ENCODE measurements at regions not wholly inside any gene's neighbourhood (a gene's known extent, or its start where the extent isn't known, plus 50 kb on each side); places are given as distances from the start of the nearest gene placed in this dataset.

DNA sequence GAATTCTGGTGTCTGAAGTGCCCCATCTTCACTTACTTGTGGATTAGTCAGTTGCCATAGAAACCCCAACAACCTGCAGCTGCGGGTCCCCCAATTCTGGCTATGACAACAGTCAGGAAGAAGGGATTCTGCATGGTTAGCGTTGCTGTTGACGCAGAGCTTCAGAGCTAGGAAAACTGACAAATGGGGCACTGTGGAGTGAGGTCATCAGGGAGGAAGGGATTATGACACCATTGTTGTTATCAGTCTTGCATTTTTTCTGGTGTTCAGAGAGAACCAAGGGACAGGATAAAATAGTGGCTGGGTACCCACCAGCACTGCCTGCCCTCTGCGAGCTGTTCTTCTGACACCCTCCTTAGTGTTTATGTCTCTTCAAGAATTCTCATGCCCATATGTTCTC, 367.7 kb upstream of the ARRDC4 start:
- no peaks in the 10 kb centered on the region for H3K9me3 ChIP-seq (replicated peaks; ENCODE audit: insufficient read depth, low read length)
- H3K4me2 ChIP-seq (ENCODE audit: low read depth, low read length) = no peak overlapping the region
- no peaks in the 10 kb centered on the region for H3K27me3 ChIP-seq (replicated peaks; ENCODE audit: insufficient read depth, low read length)
- no peaks in the 10 kb centered on the region for H3K36me3 ChIP-seq (replicated peaks; ENCODE audit: insufficient read depth, low read length)
- no peak overlapping the region for H3K9ac ChIP-seq (ENCODE audit: low read length)
- DNase-seq = no peak
- TF ChIP-seq EZH2phosphoT487 (IDR thresholded peaks at IDR 0.05; ENCODE audit: low read length) = no peak
- TF ChIP-seq, protein P1, sequence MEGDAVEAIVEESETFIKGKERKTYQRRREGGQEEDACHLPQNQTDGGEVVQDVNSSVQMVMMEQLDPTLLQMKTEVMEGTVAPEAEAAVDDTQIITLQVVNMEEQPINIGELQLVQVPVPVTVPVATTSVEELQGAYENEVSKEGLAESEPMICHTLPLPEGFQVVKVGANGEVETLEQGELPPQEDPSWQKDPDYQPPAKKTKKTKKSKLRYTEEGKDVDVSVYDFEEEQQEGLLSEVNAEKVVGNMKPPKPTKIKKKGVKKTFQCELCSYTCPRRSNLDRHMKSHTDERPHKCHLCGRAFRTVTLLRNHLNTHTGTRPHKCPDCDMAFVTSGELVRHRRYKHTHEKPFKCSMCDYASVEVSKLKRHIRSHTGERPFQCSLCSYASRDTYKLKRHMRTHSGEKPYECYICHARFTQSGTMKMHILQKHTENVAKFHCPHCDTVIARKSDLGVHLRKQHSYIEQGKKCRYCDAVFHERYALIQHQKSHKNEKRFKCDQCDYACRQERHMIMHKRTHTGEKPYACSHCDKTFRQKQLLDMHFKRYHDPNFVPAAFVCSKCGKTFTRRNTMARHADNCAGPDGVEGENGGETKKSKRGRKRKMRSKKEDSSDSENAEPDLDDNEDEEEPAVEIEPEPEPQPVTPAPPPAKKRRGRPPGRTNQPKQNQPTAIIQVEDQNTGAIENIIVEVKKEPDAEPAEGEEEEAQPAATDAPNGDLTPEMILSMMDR (IDR thresholded peaks at IDR 0.05; ENCODE audit: low read length) = no peak
- no peak for TF ChIP-seq EZH2 (optimal IDR thresholded peaks at IDR 0.05; ENCODE audit: low read depth, low read length)
- H4K20me1 ChIP-seq (ENCODE audit: insufficient read depth, low read length) = no peaks in the 10 kb centered on the region
- no peak overlapping the region for H2AFZ ChIP-seq (ENCODE audit: low read length)
- H3K79me2 ChIP-seq (ENCODE audit: low read length) = no peaks in the 10 kb centered on the region
- no peaks in the 10 kb centered on the region for H3K4me1 ChIP-seq (ENCODE audit: low read length)
- H3K9me2 ChIP-seq (replicated peaks; ENCODE audit: insufficient read depth, low read length) = no peaks in the 10 kb centered on the region
- H3F3A ChIP-seq (ENCODE audit: insufficient read depth, low read length) = no peaks in the 10 kb centered on the region
- H3K27ac ChIP-seq (ENCODE audit: low read length) = no peak overlapping the region
- H3K4me3 ChIP-seq (ENCODE audit: low read length) = no peak overlapping the region

DNA sequence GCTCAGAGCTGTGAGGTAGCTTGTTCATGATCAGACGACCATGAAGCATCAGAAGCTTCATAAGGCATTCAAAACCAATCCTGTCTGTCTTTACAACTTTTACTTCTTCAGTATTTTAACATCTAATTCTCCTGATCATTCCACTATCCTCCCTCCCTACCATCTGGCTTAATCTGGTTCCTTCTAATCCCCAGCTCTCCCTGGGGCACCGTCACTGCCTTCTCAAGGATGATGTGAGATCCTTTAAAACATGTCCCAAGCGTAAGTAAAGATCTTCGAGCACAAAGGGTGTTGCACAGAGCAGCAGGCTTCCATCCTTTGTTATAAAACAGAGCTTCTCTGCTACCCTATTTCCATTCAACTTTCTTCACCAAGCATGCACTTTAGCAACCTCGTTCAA, 362.7 kb upstream of the ARRDC4 start:
- no peak for DNase-seq
- no peaks in the 10 kb centered on the region for H3K4me1 ChIP-seq (ENCODE audit: low read length)
- H3K27ac ChIP-seq (ENCODE audit: low read length) = no peak overlapping the region
- H3K27me3 ChIP-seq (replicated peaks; ENCODE audit: insufficient read depth, low read length) = no peaks in the 10 kb centered on the region
- no peak overlapping the region for H3K9ac ChIP-seq (ENCODE audit: low read length)
- H3K9me2 ChIP-seq (replicated peaks; ENCODE audit: insufficient read depth, low read length) = no peaks in the 10 kb centered on the region
- H3K4me2 ChIP-seq (ENCODE audit: low read depth, low read length) = no peak overlapping the region
- no peaks in the 10 kb centered on the region for H3K36me3 ChIP-seq (replicated peaks; ENCODE audit: insufficient read depth, low read length)
- H3F3A ChIP-seq (ENCODE audit: insufficient read depth, low read length) = no peaks in the 10 kb centered on the region
- H2AFZ ChIP-seq (ENCODE audit: low read length) = no peak overlapping the region
- TF ChIP-seq EZH2 (optimal IDR thresholded peaks at IDR 0.05; ENCODE audit: low read depth, low read length) (no peak), EZH2phosphoT487 (IDR thresholded peaks at IDR 0.05; ENCODE audit: low read length) (no peak)
- TF ChIP-seq, protein P1 (IDR thresholded peaks at IDR 0.05; ENCODE audit: low read length) = no peak
- no peaks in the 10 kb centered on the region for H3K79me2 ChIP-seq (ENCODE audit: low read length)
- H3K9me3 ChIP-seq (replicated peaks; ENCODE audit: insufficient read depth, low read length) = no peaks in the 10 kb centered on the region
- H4K20me1 ChIP-seq (ENCODE audit: insufficient read depth, low read length) = no peaks in the 10 kb centered on the region
- H3K4me3 ChIP-seq (ENCODE audit: low read length) = no peak overlapping the region

DNA sequence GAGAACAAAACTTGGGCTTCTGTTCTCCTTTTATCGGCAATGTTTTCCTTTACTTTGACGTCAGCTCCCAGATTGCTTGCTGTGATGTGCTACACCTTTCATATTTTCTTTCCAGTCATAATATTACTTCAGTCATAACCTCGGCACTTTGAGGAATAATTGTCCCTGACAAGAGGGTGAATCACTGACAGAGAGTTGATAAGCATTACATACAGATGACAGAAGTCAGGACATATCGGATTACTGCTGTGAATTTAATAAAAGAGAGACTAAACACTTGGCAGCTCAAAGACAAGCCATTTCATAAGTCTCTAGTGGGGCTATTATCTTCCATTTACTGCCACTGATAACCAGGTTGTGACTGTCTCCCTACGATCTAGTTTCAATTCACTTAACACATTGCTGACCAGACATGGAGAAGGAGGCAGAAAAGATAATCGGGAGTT, 362.1 kb upstream of the ARRDC4 start:
- Histone ChIP-seq H3K9me3 (replicated peaks; ENCODE audit: insufficient read depth, low read length) (no peaks in the 10 kb centered on the region), H3K27ac (ENCODE audit: low read length) (no peak overlapping the region), H2AFZ (ENCODE audit: low read length) (no peak overlapping the region), H3K36me3 (replicated peaks; ENCODE audit: insufficient read depth, low read length) (no peaks in the 10 kb centered on the region), H3K27me3 (replicated peaks; ENCODE audit: insufficient read depth, low read length) (no peaks in the 10 kb centered on the region), H4K20me1 (ENCODE audit: insufficient read depth, low read length) (no peaks in the 10 kb centered on the region), H3K79me2 (ENCODE audit: low read length) (no peaks in the 10 kb centered on the region), H3K9ac (ENCODE audit: low read length) (no peak overlapping the region), H3K9me2 (replicated peaks; ENCODE audit: insufficient read depth, low read length) (no peaks in the 10 kb centered on the region), H3K4me1 (ENCODE audit: low read length) (no peaks in the 10 kb centered on the region), H3F3A (ENCODE audit: insufficient read depth, low read length) (no peaks in the 10 kb centered on the region), H3K4me2 (ENCODE audit: low read depth, low read length) (no peak overlapping the region), H3K4me3 (ENCODE audit: low read length) (no peak overlapping the region)
- TF ChIP-seq EZH2 (optimal IDR thresholded peaks at IDR 0.05; ENCODE audit: low read depth, low read length) (no peak), EZH2phosphoT487 (IDR thresholded peaks at IDR 0.05; ENCODE audit: low read length) (no peak)
- TF ChIP-seq, protein P1 (IDR thresholded peaks at IDR 0.05; ENCODE audit: low read length) = no peak
- DNase-seq = no peak

Data from MM.1S (cell line).